HEK293 (cell line): ENCODE measurements at regions not wholly inside any gene's neighbourhood (a gene's known extent, or its start where the extent isn't known, plus 50 kb on each side); places are given as distances from the start of the nearest gene placed in this dataset.

Source experiments
- ZFP37 ChIP-seq: fragments of 450-650 bp; formaldehyde crosslinking; IDR thresholded peaks from 2 replicates; pipeline ENCODE4 v1.5.1; 2016; ENCODE audit warnings: missing biosample characterization, missing genetic modification characterization
- ZIC2 ChIP-seq: fragments of 450-650 bp; formaldehyde crosslinking; IDR thresholded peaks from 2 replicates; pipeline ENCODE4 v1.5.1; 2016; ENCODE audit warnings: missing biosample characterization, missing genetic modification characterization
- ZNF394 ChIP-seq: fragments of 450-650 bp; formaldehyde crosslinking; IDR thresholded peaks from 2 replicates; pipeline ENCODE4 v1.5.1; 2016; ENCODE audit warnings: missing biosample characterization, missing genetic modification characterization, mild to moderate bottlenecking, moderate library complexity, borderline replicate concordance
- ZNF660 ChIP-seq: fragments of 450-650 bp; IDR thresholded peaks from 2 replicates; pipeline ENCODE4 v1.5.1; 2018; ENCODE audit warnings: missing biosample characterization, mild to moderate bottlenecking, missing genetic modification characterization
- TF ChIP-seq, protein P1 (sequence below): fragments of 450-650 bp; formaldehyde crosslinking; IDR thresholded peaks from 2 replicates; pipeline ENCODE4 v1.5.1; 2016; ENCODE audit warnings: missing biosample characterization, missing genetic modification characterization, low read depth
- TF ChIP-seq, protein P2 (sequence below): fragments of 450-650 bp; formaldehyde crosslinking; IDR thresholded peaks from 2 replicates; pipeline ENCODE4; 2016; ENCODE audit warnings: missing biosample characterization, missing genetic modification characterization
- TF ChIP-seq, protein P3 (sequence below): fragments of 450-650 bp; formaldehyde crosslinking; IDR thresholded peaks from 2 replicates; pipeline ENCODE4 v1.5.1; 2016; ENCODE audit warnings: missing biosample characterization, missing genetic modification characterization
- TF ChIP-seq, protein P4 (sequence below): fragments of 450-650 bp; formaldehyde crosslinking; IDR thresholded peaks from 2 replicates; pipeline ENCODE4 v1.5.1; 2016; ENCODE audit warnings: missing biosample characterization, missing genetic modification characterization

DNA sequence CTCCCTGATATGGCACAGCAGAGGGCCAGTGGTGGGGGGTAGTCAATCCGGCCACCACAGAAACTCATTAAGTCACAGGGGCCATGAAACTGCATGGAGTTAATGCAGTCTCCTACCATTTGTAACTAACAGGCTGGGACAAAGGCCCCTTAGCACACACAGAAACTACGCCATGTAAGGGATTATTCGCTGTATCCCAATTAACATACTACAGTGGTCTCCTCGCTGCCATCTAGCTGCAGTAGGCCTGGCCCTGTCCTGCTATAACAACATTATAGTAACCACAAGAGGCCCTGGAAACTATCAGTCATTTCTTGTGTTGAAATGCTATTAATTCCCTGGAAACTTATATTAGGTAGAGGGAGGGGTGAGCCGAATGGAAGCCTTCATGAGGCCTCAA, 72.3 kb upstream of the CCN2 start:
- TF ChIP-seq, protein P1, sequence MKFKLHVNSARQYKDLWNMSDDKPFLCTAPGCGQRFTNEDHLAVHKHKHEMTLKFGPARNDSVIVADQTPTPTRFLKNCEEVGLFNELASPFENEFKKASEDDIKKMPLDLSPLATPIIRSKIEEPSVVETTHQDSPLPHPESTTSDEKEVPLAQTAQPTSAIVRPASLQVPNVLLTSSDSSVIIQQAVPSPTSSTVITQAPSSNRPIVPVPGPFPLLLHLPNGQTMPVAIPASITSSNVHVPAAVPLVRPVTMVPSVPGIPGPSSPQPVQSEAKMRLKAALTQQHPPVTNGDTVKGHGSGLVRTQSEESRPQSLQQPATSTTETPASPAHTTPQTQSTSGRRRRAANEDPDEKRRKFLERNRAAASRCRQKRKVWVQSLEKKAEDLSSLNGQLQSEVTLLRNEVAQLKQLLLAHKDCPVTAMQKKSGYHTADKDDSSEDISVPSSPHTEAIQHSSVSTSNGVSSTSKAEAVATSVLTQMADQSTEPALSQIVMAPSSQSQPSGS, result no peak
- TF ChIP-seq, protein P2, sequence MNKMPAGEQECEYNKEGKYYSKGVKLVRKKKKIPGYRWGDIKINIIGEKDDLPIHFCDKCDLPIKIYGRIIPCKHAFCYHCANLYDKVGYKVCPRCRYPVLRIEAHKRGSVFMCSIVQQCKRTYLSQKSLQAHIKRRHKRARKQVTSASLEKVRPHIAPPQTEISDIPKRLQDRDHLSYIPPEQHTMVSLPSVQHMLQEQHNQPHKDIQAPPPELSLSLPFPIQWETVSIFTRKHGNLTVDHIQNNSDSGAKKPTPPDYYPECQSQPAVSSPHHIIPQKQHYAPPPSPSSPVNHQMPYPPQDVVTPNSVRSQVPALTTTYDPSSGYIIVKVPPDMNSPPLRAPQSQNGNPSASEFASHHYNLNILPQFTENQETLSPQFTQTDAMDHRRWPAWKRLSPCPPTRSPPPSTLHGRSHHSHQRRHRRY (tag by site-specific recombination), result no peak
- TF ChIP-seq ZNF660 (tag by site-specific recombination) (no peak), ZNF394 (no peak), ZFP37 (tag by site-specific recombination) (no peak), ZIC2 (tag by site-specific recombination) (no peak)
- TF ChIP-seq, protein P3, sequence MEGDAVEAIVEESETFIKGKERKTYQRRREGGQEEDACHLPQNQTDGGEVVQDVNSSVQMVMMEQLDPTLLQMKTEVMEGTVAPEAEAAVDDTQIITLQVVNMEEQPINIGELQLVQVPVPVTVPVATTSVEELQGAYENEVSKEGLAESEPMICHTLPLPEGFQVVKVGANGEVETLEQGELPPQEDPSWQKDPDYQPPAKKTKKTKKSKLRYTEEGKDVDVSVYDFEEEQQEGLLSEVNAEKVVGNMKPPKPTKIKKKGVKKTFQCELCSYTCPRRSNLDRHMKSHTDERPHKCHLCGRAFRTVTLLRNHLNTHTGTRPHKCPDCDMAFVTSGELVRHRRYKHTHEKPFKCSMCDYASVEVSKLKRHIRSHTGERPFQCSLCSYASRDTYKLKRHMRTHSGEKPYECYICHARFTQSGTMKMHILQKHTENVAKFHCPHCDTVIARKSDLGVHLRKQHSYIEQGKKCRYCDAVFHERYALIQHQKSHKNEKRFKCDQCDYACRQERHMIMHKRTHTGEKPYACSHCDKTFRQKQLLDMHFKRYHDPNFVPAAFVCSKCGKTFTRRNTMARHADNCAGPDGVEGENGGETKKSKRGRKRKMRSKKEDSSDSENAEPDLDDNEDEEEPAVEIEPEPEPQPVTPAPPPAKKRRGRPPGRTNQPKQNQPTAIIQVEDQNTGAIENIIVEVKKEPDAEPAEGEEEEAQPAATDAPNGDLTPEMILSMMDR (tag by site-specific recombination), result no peak
- TF ChIP-seq, protein P4, sequence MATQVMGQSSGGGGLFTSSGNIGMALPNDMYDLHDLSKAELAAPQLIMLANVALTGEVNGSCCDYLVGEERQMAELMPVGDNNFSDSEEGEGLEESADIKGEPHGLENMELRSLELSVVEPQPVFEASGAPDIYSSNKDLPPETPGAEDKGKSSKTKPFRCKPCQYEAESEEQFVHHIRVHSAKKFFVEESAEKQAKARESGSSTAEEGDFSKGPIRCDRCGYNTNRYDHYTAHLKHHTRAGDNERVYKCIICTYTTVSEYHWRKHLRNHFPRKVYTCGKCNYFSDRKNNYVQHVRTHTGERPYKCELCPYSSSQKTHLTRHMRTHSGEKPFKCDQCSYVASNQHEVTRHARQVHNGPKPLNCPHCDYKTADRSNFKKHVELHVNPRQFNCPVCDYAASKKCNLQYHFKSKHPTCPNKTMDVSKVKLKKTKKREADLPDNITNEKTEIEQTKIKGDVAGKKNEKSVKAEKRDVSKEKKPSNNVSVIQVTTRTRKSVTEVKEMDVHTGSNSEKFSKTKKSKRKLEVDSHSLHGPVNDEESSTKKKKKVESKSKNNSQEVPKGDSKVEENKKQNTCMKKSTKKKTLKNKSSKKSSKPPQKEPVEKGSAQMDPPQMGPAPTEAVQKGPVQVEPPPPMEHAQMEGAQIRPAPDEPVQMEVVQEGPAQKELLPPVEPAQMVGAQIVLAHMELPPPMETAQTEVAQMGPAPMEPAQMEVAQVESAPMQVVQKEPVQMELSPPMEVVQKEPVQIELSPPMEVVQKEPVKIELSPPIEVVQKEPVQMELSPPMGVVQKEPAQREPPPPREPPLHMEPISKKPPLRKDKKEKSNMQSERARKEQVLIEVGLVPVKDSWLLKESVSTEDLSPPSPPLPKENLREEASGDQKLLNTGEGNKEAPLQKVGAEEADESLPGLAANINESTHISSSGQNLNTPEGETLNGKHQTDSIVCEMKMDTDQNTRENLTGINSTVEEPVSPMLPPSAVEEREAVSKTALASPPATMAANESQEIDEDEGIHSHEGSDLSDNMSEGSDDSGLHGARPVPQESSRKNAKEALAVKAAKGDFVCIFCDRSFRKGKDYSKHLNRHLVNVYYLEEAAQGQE (tag by site-specific recombination), result no peak
